Right lobe of liver (tissue), 6 donors: ENCODE measurements at regions not wholly inside any gene's neighbourhood (a gene's known extent, or its start where the extent isn't known, plus 50 kb on each side); places are given as distances from the start of the nearest gene placed in this dataset.

ENCODE experiments used
- ATAC-seq, 4 donors: fragments of 200-7000 bp; cut with Tn5 transposase; one replicate each; pipeline ENCODE4 v1.9.1; 2020; ENCODE audit warnings: mild to moderate bottlenecking in 4 of 4, moderate library complexity in 4 of 4
- DNase-seq, 3 donors: peaks; one replicate each; pipeline ENCODE4 v3.0.0-alpha.2; 2020
- H3K27ac ChIP-seq, 3 donors: fragments of 200-600 bp; one replicate each; pipeline ENCODE4 v1.8.0; 2022
- H3K27me3 ChIP-seq, 2 donors: fragments of 200-600 bp; one replicate each; pipeline ENCODE4 v1.8.0; 2022
- H3K36me3 ChIP-seq, 4 donors: fragments of 200-600 bp; sonication (generic) in 1 of 4; one replicate each; pipeline versions ENCODE4 v1.5.1 to v1.8.0; 2017 to 2022; ENCODE audit warnings: control low read depth in 1 of 4
- H3K4me1 ChIP-seq, 4 donors: fragments of 200-600 bp; sonication (generic) in 1 of 4; one replicate each; pipeline versions ENCODE4 v1.5.1 to v1.8.0; 2017 to 2022; ENCODE audit warnings: control low read depth in 1 of 4
- H3K4me3 ChIP-seq, 3 donors: fragments of 200-600 bp; one replicate each; pipeline ENCODE4 v1.8.0; 2022
- H3K9me3 ChIP-seq, 4 donors: fragments of 200-600 bp; sonication (generic) in 1 of 4; one replicate each; pipeline versions ENCODE4 v1.5.1 to v1.8.0; 2017 to 2022; ENCODE audit warnings: control low read depth in 1 of 4
- CTCF ChIP-seq, 4 donors: fragments of 200-600 bp in 3 of 4; fragments of 450-650 bp in 1 of 4; IDR thresholded peaks; one replicate each; pipeline versions ENCODE4 v1.5.1 to v1.8.0; 2016 to 2022; ENCODE audit warnings: antibody characterized with exemption in 4 of 4, mild to moderate bottlenecking in 2 of 4
- POLR2A ChIP-seq: fragments of 450-650 bp; IDR thresholded peaks from one replicate; pipeline ENCODE4 v1.6.1; 2017; ENCODE audit warnings: antibody characterized with exemption, mild to moderate bottlenecking
- WGBS: methylation state at CpG from one replicate; pipeline ENCODE4 v1.1.6; 2018; ENCODE audit warnings: low coverage, low lambda C conversion rate; ENCODE audit not compliant: insufficient coverage; ENCODE audit errors: missing lambda C conversion rate; 5-methylcytosine and 5-hydroxymethylcytosine counted together
- intact Hi-C, 2 donors: fragments of 100-400 bp; cut with DNase I; formaldehyde crosslinking; loops; one replicate each; pipeline versions ENCODE4 v1.11.2 to v1.14.1; 2022
- donor health status: DM: no; HTN: yes; CAD: no.
- donor health status: DM: no; HTN: no; CAD: no.
- donor health status: DM: no; HTN: no; CAD: no.
- donor health status: DM: no; HTN: yes; CAD: no.
- donor health status: DM: no; HTN: yes; CAD: no.

DNA sequence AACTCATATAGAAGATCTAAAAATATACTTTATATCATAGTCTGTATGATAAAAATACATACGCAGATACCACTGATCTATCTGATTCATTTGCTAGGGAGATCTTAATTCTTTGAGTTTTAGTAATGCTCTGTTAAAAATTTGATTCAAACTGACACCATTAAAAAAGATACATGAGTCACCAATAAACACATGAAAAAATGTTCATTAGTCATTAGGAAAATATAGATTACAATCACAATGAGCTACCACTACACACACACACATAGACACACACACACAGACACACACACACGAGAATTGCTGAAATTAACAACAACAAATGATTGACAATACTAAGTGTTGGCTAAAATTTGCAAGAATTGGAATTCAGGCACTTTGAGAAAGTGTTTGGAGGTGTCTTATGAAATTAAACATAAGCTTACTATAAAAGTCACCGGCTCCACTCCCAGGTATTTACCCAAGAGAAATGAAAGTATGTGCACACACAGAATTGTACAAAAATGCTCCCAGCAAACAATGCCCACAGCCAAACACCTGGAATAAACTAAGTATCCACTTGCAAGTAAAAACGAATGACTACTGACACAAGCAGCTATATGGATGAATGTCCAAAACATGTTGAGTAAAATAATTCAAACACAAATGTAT, 117.7 kb upstream of the GGTLC1 start:
- H3K4me3 ChIP-seq, result no peak overlapping the region
- ATAC-seq (no peak), DNase-seq (no peak)
- no peak overlapping the region for H3K27ac ChIP-seq
- H3K9me3 ChIP-seq, result no peaks in the 10 kb centered on the region
- WGBS, result 47% methylated on average over 4 of the region's 4 CpGs
- no peaks in the 10 kb centered on the region for H3K36me3 ChIP-seq
- H3K27me3 ChIP-seq, result no peaks in the 10 kb centered on the region
- intact Hi-C loops, result no loop called here
- TF ChIP-seq CTCF (IDR thresholded peaks at IDR 0.05), result no peak
- TF ChIP-seq POLR2A, result no peak
- peaks cover 0 to 26% (median 3%) of the 10 kb centered on the region in 4 donors for H3K4me1 ChIP-seq

DNA sequence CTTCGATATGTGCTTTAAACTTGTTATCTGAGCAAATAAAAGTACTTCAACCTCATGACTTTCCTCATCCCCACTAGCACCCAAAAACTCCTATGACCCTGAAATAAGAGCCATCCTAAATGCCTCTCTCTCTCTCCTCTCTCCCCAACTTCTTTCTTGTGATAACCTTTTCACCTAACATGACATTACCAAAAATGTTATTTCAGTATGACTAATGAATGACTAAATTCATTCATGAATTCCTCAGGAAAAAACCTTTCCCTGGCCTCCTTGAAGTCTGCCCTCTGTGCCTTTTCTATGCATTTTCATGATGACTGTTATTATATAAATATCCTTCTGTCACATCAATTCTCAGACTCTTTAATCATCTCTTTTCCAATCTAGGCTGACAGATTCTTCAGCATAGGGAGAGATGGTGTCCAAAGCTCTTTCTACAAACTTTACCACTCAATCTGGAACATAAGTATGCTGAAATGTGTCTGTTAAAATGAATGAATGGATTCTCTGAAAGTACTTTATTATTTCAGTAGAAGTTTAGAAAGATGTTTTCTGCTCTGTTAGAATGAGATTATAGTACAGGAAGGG, 114.3 kb upstream of the GGTLC1 start:
- Histone ChIP-seq H3K4me1 (peaks cover 0 to 26% (median 3%) of the 10 kb centered on the region in 4 donors), H3K36me3 (no peaks in the 10 kb centered on the region), H3K4me3 (no peak overlapping the region), H3K27ac (peak overlapping the region in 1 of 3 donors; percentile 4), H3K9me3 (no peaks in the 10 kb centered on the region), H3K27me3 (no peaks in the 10 kb centered on the region)
- no peak for DNase-seq
- intact Hi-C loops, result no loop called here
- no peak for ATAC-seq
- TF ChIP-seq CTCF (IDR thresholded peaks at IDR 0.05), result no peak
- TF ChIP-seq POLR2A, result no peak
- WGBS, result 27% methylated on average over 1 of the region's 1 CpG

DNA sequence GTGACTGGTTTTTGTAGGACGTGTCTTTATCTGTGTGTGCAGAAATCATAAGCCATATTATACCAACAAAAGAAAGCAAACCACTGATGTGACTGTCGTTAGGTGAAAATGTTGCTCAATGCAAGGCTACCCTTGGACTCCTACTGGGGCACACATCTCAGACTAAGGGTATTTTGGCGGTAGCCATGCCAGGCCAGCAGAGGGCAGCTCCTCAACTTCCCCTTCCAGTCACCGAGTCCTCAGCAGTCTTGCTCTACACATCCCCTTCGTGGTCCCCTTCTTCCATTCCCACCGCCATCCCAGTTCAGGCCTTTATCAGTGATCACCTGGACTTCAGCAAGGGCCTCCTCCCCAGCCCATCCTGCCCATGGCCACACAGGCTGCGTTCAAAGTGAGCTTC, 113.7 kb upstream of the GGTLC1 start:
- peak overlapping the region in 1 of 3 donors; percentile 4 for H3K27ac ChIP-seq
- H3K9me3 ChIP-seq, result no peaks in the 10 kb centered on the region
- peaks cover 0 to 26% (median 3%) of the 10 kb centered on the region in 4 donors for H3K4me1 ChIP-seq
- peak; percentile 88 to 93 (median 90) for ATAC-seq
- peak; percentile 27 to 75 (median 62) for DNase-seq
- H3K27me3 ChIP-seq, result no peaks in the 10 kb centered on the region
- TF ChIP-seq CTCF (IDR thresholded peaks at IDR 0.05) (peak; percentile 41 to 66 (median 46)), POLR2A (no peak)
- H3K36me3 ChIP-seq, result no peaks in the 10 kb centered on the region
- 9% methylated on average over 5 of the region's 7 CpGs for WGBS
- intact Hi-C loops, result no loop called here
- H3K4me3 ChIP-seq, result no peak overlapping the region

GRCh38 chr20:24100370-24101011, 111.9 kb upstream of the GGTLC1 start:
- intact Hi-C loops, result no loop called here
- ATAC-seq (peak; percentile 79 to 84 (median 82)), DNase-seq (peak in 1 of 3 donors; percentile 27)
- WGBS, result 23% methylated on average over 5 of the region's 5 CpGs
- H3K36me3 ChIP-seq, result no peaks in the 10 kb centered on the region
- no peaks in the 10 kb centered on the region for H3K27me3 ChIP-seq
- no peak overlapping the region for H3K27ac ChIP-seq
- TF ChIP-seq CTCF (IDR thresholded peaks at IDR 0.05) (peak; percentile 56 to 83 (median 70)), POLR2A (no peak)
- H3K4me1 ChIP-seq, result peaks cover 0 to 26% (median 3%) of the 10 kb centered on the region in 4 donors
- no peaks in the 10 kb centered on the region for H3K9me3 ChIP-seq
- H3K4me3 ChIP-seq, result no peak overlapping the region
